Activated CD8-positive, alpha-beta T cell treated with anti-CD3 and anti-CD28 coated beads, Interleukin-2, amount 10 ng/mL, durations not matched to agents 7 days and 5 days (primary cell): ENCODE measurements at regions not wholly inside any gene's neighbourhood (a gene's known extent, or its start where the extent isn't known, plus 50 kb on each side); places are given as distances from the start of the nearest gene placed in this dataset.

ENCODE experiments used
- ATAC-seq: fragments of 150-1000 bp; cut with Tn5 transposase; one replicate; pipeline ENCODE4 v1.10.0; 2021; ENCODE audit warnings: moderate library complexity
- CTCF ChIA-PET: fragments of 350-600 bp; sonication (Branson Sonifier 250); formaldehyde crosslinking; loops from one replicate; lab custom pipeline; 2021; ENCODE audit warnings: antibody characterized with exemption; lab: Charles Lee
- POLR2A ChIA-PET: fragments of 350-600 bp; sonication (Branson Sonifier 250); formaldehyde crosslinking; loops from one replicate; lab custom pipeline; 2021; ENCODE audit warnings: antibody characterized with exemption; lab: Charles Lee
- DNase-seq: peaks from one replicate; pipeline ENCODE4 v3.0.0-alpha.2; 2020
- H3K27ac Mint-ChIP-seq: one replicate; pipeline ENCODE4 v1.8.0; 2021; ENCODE audit warnings: mild to moderate bottlenecking, mixed read lengths
- H3K27me3 Mint-ChIP-seq: one replicate; pipeline ENCODE4 v1.8.0; 2021; ENCODE audit warnings: low read depth, mixed read lengths
- H3K36me3 Mint-ChIP-seq: one replicate; pipeline ENCODE4 v1.8.0; 2021; ENCODE audit warnings: low read depth, mixed read lengths
- H3K4me1 Mint-ChIP-seq: one replicate; pipeline ENCODE4 v1.8.0; 2021; ENCODE audit warnings: low read depth, mixed read lengths
- H3K4me3 Mint-ChIP-seq: one replicate; pipeline ENCODE4 v1.8.0; 2021; ENCODE audit warnings: mild to moderate bottlenecking, mixed read lengths
- H3K9me3 Mint-ChIP-seq: one replicate; pipeline ENCODE4 v1.8.0; 2022; ENCODE audit warnings: mixed read lengths; ENCODE audit not compliant: insufficient read depth

DNA sequence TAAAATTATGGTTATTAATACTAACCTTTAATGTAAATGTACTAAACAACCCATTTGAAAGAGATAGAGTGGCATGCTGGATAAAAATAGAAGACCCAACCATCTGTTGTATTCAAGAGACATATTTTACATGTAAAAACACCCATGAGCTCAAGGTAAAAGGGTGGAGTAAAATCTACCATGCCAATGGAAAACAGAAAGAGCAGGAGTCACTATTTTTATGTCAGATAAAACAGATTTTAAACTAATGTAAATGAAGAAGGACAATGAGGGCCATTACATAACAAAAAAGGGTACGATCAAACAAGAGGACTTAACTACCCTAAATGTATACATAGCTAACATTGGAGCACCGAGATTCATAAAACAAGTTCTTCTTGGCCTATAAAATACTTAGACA is 66.3 kb downstream of the ITM2A start:
- Mint-ChIP-seq H3K9me3 (no peaks in the 10 kb centered on the region), H3K36me3 (peaks cover 3% of the 10 kb centered on the region), H3K4me3 (no peak overlapping the region), H3K27me3 (no peaks in the 10 kb centered on the region), H3K27ac (no peak overlapping the region), H3K4me1 (no peaks in the 10 kb centered on the region)
- ChIA-PET CTCF (no interaction called here), POLR2A (no interaction called here)
- ATAC-seq (no peak), DNase-seq (no peak)

GRCh38 chrX:79290596-79290995 is 76.5 kb downstream of the ITM2A start:
- POLR2A ChIA-PET = no interaction called here

GRCh38 chrX:79288733-79289132 is 78.4 kb downstream of the ITM2A start:
- Mint-ChIP-seq H3K36me3 (no peaks in the 10 kb centered on the region), H3K9me3 (no peaks in the 10 kb centered on the region), H3K4me1 (peaks cover 16% of the 10 kb centered on the region), H3K4me3 (no peak overlapping the region), H3K27me3 (no peaks in the 10 kb centered on the region), H3K27ac (no peak overlapping the region)
- ChIA-PET POLR2A (no interaction called here), CTCF (no interaction called here)
- DNase-seq (no peak), ATAC-seq (no peak)

More at GRCh38 chrX:79290596-79290995, 76.5 kb downstream of the ITM2A start:
- ATAC-seq = no peak
- Mint-ChIP-seq H3K27ac (no peak overlapping the region), H3K4me1 (peaks cover 16% of the 10 kb centered on the region), H3K4me3 (no peak overlapping the region), H3K27me3 (no peaks in the 10 kb centered on the region), H3K36me3 (no peaks in the 10 kb centered on the region), H3K9me3 (no peaks in the 10 kb centered on the region)
- CTCF ChIA-PET = no interaction called here
- no peak for DNase-seq

GRCh38 chrX:79287724-79288123 is 79.4 kb downstream of the ITM2A start:
- DNase-seq (no peak), ATAC-seq (no peak)
- Mint-ChIP-seq H3K27ac (no peak overlapping the region), H3K4me3 (no peak overlapping the region), H3K4me1 (peaks cover 16% of the 10 kb centered on the region), H3K27me3 (no peaks in the 10 kb centered on the region), H3K36me3 (no peaks in the 10 kb centered on the region), H3K9me3 (no peaks in the 10 kb centered on the region)
- ChIA-PET POLR2A (no interaction called here), CTCF (no interaction called here)

GRCh38 chrX:79281775-79282174 is 85.4 kb downstream of the ITM2A start:
- Mint-ChIP-seq H3K27me3 (no peaks in the 10 kb centered on the region), H3K4me3 (no peak overlapping the region), H3K4me1 (no peaks in the 10 kb centered on the region), H3K36me3 (peaks cover 22% of the 10 kb centered on the region), H3K9me3 (peaks cover 9% of the 10 kb centered on the region), H3K27ac (no peak overlapping the region)
- POLR2A ChIA-PET = no interaction called here
- ATAC-seq (no peak), DNase-seq (no peak)
- CTCF ChIA-PET = no interaction called here

GRCh38 chrX:79270401-79270800 is 96.7 kb downstream of the ITM2A start:
- peak; percentile 80 for DNase-seq
- Mint-ChIP-seq H3K27ac (peak overlapping the region; percentile 52), H3K9me3 (no peaks in the 10 kb centered on the region), H3K27me3 (no peaks in the 10 kb centered on the region), H3K4me1 (peaks cover 38% of the 10 kb centered on the region), H3K36me3 (peaks cover 4% of the 10 kb centered on the region), H3K4me3 (no peak overlapping the region)
- CTCF ChIA-PET = interaction anchor here (0.8 to 1.2 kb wide), 10 partner anchors 11 to 382 kb away, joined by 3 to 9 read pairs (median 3); no protein-coding TSS in a partner anchor
- POLR2A ChIA-PET = interaction anchor here (1.4 kb wide), 1 partner anchor 11 kb away, joined by 4 read pairs; no protein-coding TSS in a partner anchor
- ATAC-seq = peak; percentile 89

GRCh38 chrX:79268788-79269187 is 98.3 kb downstream of the ITM2A start:
- POLR2A ChIA-PET = no interaction called here
- DNase-seq (no peak), ATAC-seq (no peak)
- H3K36me3 Mint-ChIP-seq = peaks cover 4% of the 10 kb centered on the region
- no peak overlapping the region for H3K4me3 Mint-ChIP-seq
- H3K27me3 Mint-ChIP-seq = no peaks in the 10 kb centered on the region
- no peaks in the 10 kb centered on the region for H3K9me3 Mint-ChIP-seq
- no peak overlapping the region for H3K27ac Mint-ChIP-seq
- peaks cover 41% of the 10 kb centered on the region for H3K4me1 Mint-ChIP-seq
- CTCF ChIA-PET = interaction anchor here (1.3 to 1.7 kb wide), 2 partner anchors 144 to 188 kb away, joined by 3 to 5 read pairs; no protein-coding TSS in a partner anchor

DNA sequence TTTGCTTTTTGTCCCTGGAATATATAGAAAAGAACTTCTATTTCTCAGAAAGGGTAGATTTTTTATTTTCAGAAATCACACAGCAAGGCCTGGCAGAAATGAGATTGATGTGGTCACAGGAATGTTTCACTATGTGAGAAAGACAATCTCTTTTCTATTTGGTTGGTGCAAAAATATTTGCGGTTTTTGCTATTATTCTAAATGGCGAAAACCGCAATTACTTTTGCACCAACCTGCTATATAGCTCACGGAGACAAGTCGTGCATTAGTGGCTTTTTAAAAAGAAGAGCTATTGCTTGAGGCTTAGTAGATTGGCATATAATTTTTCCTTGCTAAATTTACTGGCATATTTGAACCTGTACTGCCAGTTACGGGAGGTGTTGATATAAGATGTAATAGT is 100.4 kb downstream of the ITM2A start:
- H3K27me3 Mint-ChIP-seq = no peaks in the 10 kb centered on the region
- peak overlapping the region; percentile 71 for H3K27ac Mint-ChIP-seq
- no peak overlapping the region for H3K4me3 Mint-ChIP-seq
- H3K36me3 Mint-ChIP-seq = peaks cover 10% of the 10 kb centered on the region
- H3K4me1 Mint-ChIP-seq = peaks cover 60% of the 10 kb centered on the region
- H3K9me3 Mint-ChIP-seq = no peaks in the 10 kb centered on the region
- ATAC-seq (no peak), DNase-seq (no peak)
- POLR2A ChIA-PET = no interaction called here
- CTCF ChIA-PET = interaction anchor here (1.2 kb wide), 1 partner anchor 184 kb away, joined by 3 read pairs; no protein-coding TSS in a partner anchor

GRCh38 chrX:79263550-79263949 is 103.6 kb downstream of the ITM2A start:
- DNase-seq (no peak), ATAC-seq (no peak)
- H3K9me3 Mint-ChIP-seq = no peaks in the 10 kb centered on the region
- peaks cover 10% of the 10 kb centered on the region for H3K36me3 Mint-ChIP-seq
- peak overlapping the region; percentile 84 for H3K27ac Mint-ChIP-seq
- ChIA-PET POLR2A (no interaction called here), CTCF (interaction anchor here (1.1 kb wide), 1 partner anchor 94 kb away, joined by 3 read pairs; no protein-coding TSS in a partner anchor)
- no peaks in the 10 kb centered on the region for H3K27me3 Mint-ChIP-seq
- H3K4me3 Mint-ChIP-seq = peak overlapping the region; percentile 54
- peaks cover 70% of the 10 kb centered on the region for H3K4me1 Mint-ChIP-seq

DNA sequence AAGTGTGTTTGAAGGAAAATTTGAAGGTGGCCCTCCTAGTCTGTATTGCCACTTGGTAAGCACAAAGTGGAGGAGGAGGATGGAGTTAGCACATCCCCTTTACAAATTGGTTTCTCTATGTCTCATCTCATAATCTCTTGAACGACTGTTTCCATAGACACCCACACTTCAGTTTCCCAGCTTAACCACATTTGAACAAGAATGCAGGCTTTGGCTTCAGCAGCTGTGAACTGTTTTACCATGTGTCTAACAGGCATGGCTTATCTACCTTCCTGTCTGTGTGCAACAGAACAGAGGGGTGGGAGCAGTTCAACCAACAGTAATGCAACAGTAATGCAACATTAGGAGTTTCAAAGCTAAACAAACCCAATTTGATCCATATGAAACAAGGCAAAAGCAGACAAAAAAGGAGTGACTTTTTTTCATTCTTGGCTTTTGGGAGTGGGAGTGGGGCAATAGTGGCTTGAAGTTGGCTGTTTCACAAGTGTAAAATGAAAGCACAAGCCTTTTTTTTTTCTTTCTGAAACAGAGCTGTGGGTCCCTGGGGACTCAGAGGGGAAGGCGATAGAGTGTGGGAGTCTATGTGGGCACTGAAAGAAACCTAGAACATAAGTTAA is 108.0 kb downstream of the ITM2A start:
- peak; percentile 75 for DNase-seq
- Mint-ChIP-seq H3K36me3 (peaks cover 33% of the 10 kb centered on the region), H3K27me3 (no peaks in the 10 kb centered on the region), H3K27ac (peak overlapping the region; percentile 92), H3K4me1 (peaks cover 81% of the 10 kb centered on the region), H3K4me3 (peak overlapping the region; percentile 65), H3K9me3 (peaks cover 8% of the 10 kb centered on the region)
- ATAC-seq = peak; percentile 89
- POLR2A ChIA-PET = interaction anchor here (0.6 to 1.5 kb wide), 7 partner anchors 11 to 678 kb away, joined by 3 to 11 read pairs (median 4); no protein-coding TSS in a partner anchor
- CTCF ChIA-PET = interaction anchor here (0.7 to 1.2 kb wide), 3 partner anchors 11 to 198 kb away, joined by 3 to 4 read pairs (median 3); no protein-coding TSS in a partner anchor

DNA sequence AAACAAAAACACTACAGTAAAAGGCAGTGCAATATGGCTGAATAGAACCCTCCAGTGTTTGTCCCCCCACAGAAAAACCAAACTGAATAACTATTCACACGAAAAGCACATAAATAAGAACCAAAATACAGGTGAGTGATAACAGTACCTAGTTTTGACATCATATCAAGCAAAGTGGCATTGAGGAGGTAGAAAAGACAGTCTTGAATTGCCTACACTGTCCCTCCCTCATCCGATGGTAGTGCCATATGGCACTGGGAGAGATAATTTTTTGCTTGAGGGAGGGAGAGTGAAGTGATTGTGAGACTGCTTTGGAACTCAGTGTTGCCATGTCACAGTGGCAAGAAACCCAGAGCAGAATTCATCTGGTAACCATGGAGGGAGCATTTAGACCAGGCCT is 99.2 kb downstream of the GPR174 start:
- H3K36me3 Mint-ChIP-seq = peaks cover 53% of the 10 kb centered on the region
- peaks cover 22% of the 10 kb centered on the region for H3K9me3 Mint-ChIP-seq
- H3K27ac Mint-ChIP-seq = peak overlapping the region; percentile 30
- no peaks in the 10 kb centered on the region for H3K27me3 Mint-ChIP-seq
- CTCF ChIA-PET = no interaction called here
- peaks cover 21% of the 10 kb centered on the region for H3K4me1 Mint-ChIP-seq
- POLR2A ChIA-PET = no interaction called here
- H3K4me3 Mint-ChIP-seq = no peak overlapping the region
- ATAC-seq = no peak
- DNase-seq = no peak

DNA sequence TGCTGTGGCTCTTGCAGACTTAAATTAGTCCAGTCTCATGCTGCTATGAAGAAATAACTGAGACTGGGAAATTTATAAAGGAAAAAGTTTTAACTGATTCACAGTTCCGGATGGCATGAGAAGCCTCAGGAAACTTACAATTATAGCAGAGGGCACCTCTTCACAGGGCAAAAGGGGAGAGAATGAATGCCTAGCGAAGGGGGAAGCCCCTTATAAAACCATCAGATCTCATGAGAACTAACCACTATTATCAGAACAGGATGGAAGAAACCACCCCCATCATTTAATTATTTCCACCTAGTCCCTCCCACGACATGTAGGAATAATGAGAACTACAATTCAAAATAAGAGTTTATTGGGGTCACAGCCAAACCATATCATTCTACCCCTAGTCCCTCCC is 91.4 kb downstream of the GPR174 start:
- no peak for ATAC-seq
- Mint-ChIP-seq H3K27ac (no peak overlapping the region), H3K9me3 (peaks cover 17% of the 10 kb centered on the region), H3K4me1 (peaks cover 22% of the 10 kb centered on the region), H3K27me3 (no peaks in the 10 kb centered on the region), H3K4me3 (no peak overlapping the region), H3K36me3 (peaks cover 69% of the 10 kb centered on the region)
- no peak for DNase-seq
- CTCF ChIA-PET = no interaction called here
- POLR2A ChIA-PET = no interaction called here
